Right lobe of liver (tissue), 6 donors: ENCODE measurements at regions not wholly inside any gene's neighbourhood (a gene's known extent, or its start where the extent isn't known, plus 50 kb on each side); places are given as distances from the start of the nearest gene placed in this dataset.
A peak's percentile ranks its signal among the peaks of the same experiment; 100 is the strongest.

Experiments
- ATAC-seq, 4 donors: fragments of 200-7000 bp; cut with Tn5 transposase; one replicate each; pipeline ENCODE4 v1.9.1; 2020; ENCODE audit warnings: mild to moderate bottlenecking in 4 of 4, moderate library complexity in 4 of 4
- DNase-seq, 3 donors: peaks; one replicate each; pipeline ENCODE4 v3.0.0-alpha.2; 2020
- H3K27ac ChIP-seq, 3 donors: fragments of 200-600 bp; one replicate each; pipeline ENCODE4 v1.8.0; 2022
- H3K27me3 ChIP-seq, 2 donors: fragments of 200-600 bp; one replicate each; pipeline ENCODE4 v1.8.0; 2022
- H3K36me3 ChIP-seq, 4 donors: fragments of 200-600 bp; sonication (generic) in 1 of 4; one replicate each; pipeline versions ENCODE4 v1.5.1 to v1.8.0; 2017 to 2022; ENCODE audit warnings: control low read depth in 1 of 4
- H3K4me1 ChIP-seq, 4 donors: fragments of 200-600 bp; sonication (generic) in 1 of 4; one replicate each; pipeline versions ENCODE4 v1.5.1 to v1.8.0; 2017 to 2022; ENCODE audit warnings: control low read depth in 1 of 4
- H3K4me3 ChIP-seq, 3 donors: fragments of 200-600 bp; one replicate each; pipeline ENCODE4 v1.8.0; 2022
- H3K9me3 ChIP-seq, 4 donors: fragments of 200-600 bp; sonication (generic) in 1 of 4; one replicate each; pipeline versions ENCODE4 v1.5.1 to v1.8.0; 2017 to 2022; ENCODE audit warnings: control low read depth in 1 of 4
- CTCF ChIP-seq, 4 donors: fragments of 200-600 bp in 3 of 4; fragments of 450-650 bp in 1 of 4; IDR thresholded peaks; one replicate each; pipeline versions ENCODE4 v1.5.1 to v1.8.0; 2016 to 2022; ENCODE audit warnings: antibody characterized with exemption in 4 of 4, mild to moderate bottlenecking in 2 of 4
- POLR2A ChIP-seq: fragments of 450-650 bp; IDR thresholded peaks from one replicate; pipeline ENCODE4 v1.6.1; 2017; ENCODE audit warnings: antibody characterized with exemption, mild to moderate bottlenecking
- WGBS: methylation state at CpG from one replicate; pipeline ENCODE4 v1.1.6; 2018; ENCODE audit warnings: low coverage, low lambda C conversion rate; ENCODE audit not compliant: insufficient coverage; ENCODE audit errors: missing lambda C conversion rate; 5-methylcytosine and 5-hydroxymethylcytosine counted together
- intact Hi-C, 2 donors: fragments of 100-400 bp; cut with DNase I; formaldehyde crosslinking; loops; one replicate each; pipeline versions ENCODE4 v1.11.2 to v1.14.1; 2022
- donor health status: DM: no; HTN: yes; CAD: no.
- donor health status: DM: no; HTN: no; CAD: no.
- donor health status: DM: no; HTN: no; CAD: no.
- donor health status: DM: no; HTN: yes; CAD: no.
- donor health status: DM: no; HTN: yes; CAD: no.

GRCh38 chr10:28796606-28797512 lies 119.5 kb downstream of the BAMBI start:
- no peaks in the 10 kb centered on the region for H3K36me3 ChIP-seq
- TF ChIP-seq POLR2A, result no peak
- TF ChIP-seq CTCF (IDR thresholded peaks at IDR 0.05), result no peak
- DNase-seq, result peak; percentile 77 to 79 (median 77)
- ATAC-seq, result peak; percentile 69 to 83 (median 78)
- WGBS, result 81% methylated on average over 23 of the region's 23 CpGs
- no peak overlapping the region for H3K4me3 ChIP-seq
- H3K4me1 ChIP-seq, result peaks cover 0 to 33% (median 8%) of the 10 kb centered on the region in 4 donors
- no peaks in the 10 kb centered on the region for H3K27me3 ChIP-seq
- H3K9me3 ChIP-seq, result no peaks in the 10 kb centered on the region
- peak overlapping the region in 1 of 3 donors; percentile 41 for H3K27ac ChIP-seq
- intact Hi-C loops, result no loop called here

GRCh38 chr10:28797904-28798371 lies 120.6 kb downstream of the BAMBI start:
- Histone ChIP-seq H3K4me3 (no peak overlapping the region), H3K36me3 (no peaks in the 10 kb centered on the region), H3K27ac (peak overlapping the region in 2 of 3 donors; percentile 41 to 50), H3K27me3 (no peaks in the 10 kb centered on the region), H3K4me1 (peaks cover 0 to 37% (median 8%) of the 10 kb centered on the region in 4 donors), H3K9me3 (no peaks in the 10 kb centered on the region)
- 58% methylated on average over 2 of the region's 2 CpGs for WGBS
- TF ChIP-seq CTCF (IDR thresholded peaks at IDR 0.05), result no peak
- TF ChIP-seq POLR2A, result no peak
- DNase-seq (no peak), ATAC-seq (peak; percentile 83 to 88 (median 84))
- intact Hi-C loops, result no loop called here

- no peak for DNase-seq
- no peak for TF ChIP-seq POLR2A
- no peak for ATAC-seq
- Histone ChIP-seq H3K27ac (peak overlapping the region in 2 of 3 donors; percentile 34 to 41), H3K27me3 (no peaks in the 10 kb centered on the region), H3K9me3 (no peaks in the 10 kb centered on the region), H3K4me3 (no peak overlapping the region), H3K36me3 (no peaks in the 10 kb centered on the region), H3K4me1 (peaks cover 0 to 37% (median 8%) of the 10 kb centered on the region in 4 donors)
- intact Hi-C loops, result no loop called here
- 90% methylated on average over 3 of the region's 4 CpGs for WGBS
Measured at GRCh38 chr10:28798428-28798955, 121.2 kb downstream of the BAMBI start.

GRCh38 chr10:28798964-28799363 lies 121.6 kb downstream of the BAMBI start:
- TF ChIP-seq POLR2A (no peak), CTCF (IDR thresholded peaks at IDR 0.05) (no peak)
- no peak for ATAC-seq
- 92% methylated on average over 2 of the region's 2 CpGs for WGBS
- H3K9me3 ChIP-seq, result no peaks in the 10 kb centered on the region
- H3K36me3 ChIP-seq, result no peaks in the 10 kb centered on the region
- intact Hi-C loops, result no loop called here
- no peak for DNase-seq
- H3K4me1 ChIP-seq, result peaks cover 0 to 37% (median 8%) of the 10 kb centered on the region in 4 donors
- H3K27ac ChIP-seq, result peak overlapping the region in 1 of 3 donors; percentile 34
- no peak overlapping the region for H3K4me3 ChIP-seq
- H3K27me3 ChIP-seq, result no peaks in the 10 kb centered on the region

GRCh38 chr10:28800144-28800543 lies 122.8 kb downstream of the BAMBI start:
- intact Hi-C loops, result no loop called here
- no peaks in the 10 kb centered on the region for H3K9me3 ChIP-seq
- H3K36me3 ChIP-seq, result no peaks in the 10 kb centered on the region
- no peak for DNase-seq
- peaks cover 0 to 37% (median 8%) of the 10 kb centered on the region in 4 donors for H3K4me1 ChIP-seq
- 71% methylated on average over 2 of the region's 5 CpGs for WGBS
- H3K4me3 ChIP-seq, result no peak overlapping the region
- TF ChIP-seq POLR2A, result no peak
- TF ChIP-seq CTCF (IDR thresholded peaks at IDR 0.05), result no peak
- no peak for ATAC-seq
- H3K27ac ChIP-seq, result no peak overlapping the region
- no peaks in the 10 kb centered on the region for H3K27me3 ChIP-seq
